ENCODE measurements at regions not wholly inside any gene's neighbourhood (a gene's known extent, or its start where the extent isn't known, plus 50 kb on each side); places are given as distances from the start of the nearest gene placed in this dataset.
A peak's percentile ranks its signal among the peaks of the same experiment; 100 is the strongest.
"Not testable (repeated sequence)": the region's sequence is repeated elsewhere in the genome, so short reads cannot be mapped to it uniquely, and the experiment has no call there.

DNA sequence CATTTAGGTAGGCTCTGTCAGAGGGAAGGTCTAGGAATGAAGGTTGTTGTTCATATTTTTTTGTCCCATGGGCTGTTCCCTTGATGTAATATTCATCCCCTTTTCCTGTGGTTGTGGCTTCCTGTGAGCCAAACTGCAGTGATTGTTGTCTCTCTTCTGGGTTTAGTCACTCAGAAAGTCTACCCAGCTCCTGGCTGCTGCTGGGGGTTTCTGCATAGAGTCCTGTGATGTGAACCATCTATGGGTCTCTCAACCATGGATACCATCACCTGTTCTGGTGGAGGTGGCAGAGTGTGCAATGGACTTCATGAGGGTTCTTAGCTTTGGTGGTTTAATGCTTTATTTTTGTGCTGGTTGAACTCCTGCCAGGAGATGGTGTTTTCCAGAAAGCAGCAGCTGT lies 122.8 kb downstream of the ZC4H2 start:
- peaks cover 25% of the 10 kb centered on the region for H3K9me3 Mint-ChIP-seq
- DNase-seq (no peak), ATAC-seq (no peak)
- H3K27ac Mint-ChIP-seq = peak overlapping the region; percentile 31
- no peak overlapping the region for H3K4me3 Mint-ChIP-seq
- H3K4me1 Mint-ChIP-seq = peaks cover 16% of the 10 kb centered on the region
- no peaks in the 10 kb centered on the region for H3K27me3 Mint-ChIP-seq
- peaks cover 33% of the 10 kb centered on the region for H3K36me3 Mint-ChIP-seq (ENCODE audit: low read depth)

DNA sequence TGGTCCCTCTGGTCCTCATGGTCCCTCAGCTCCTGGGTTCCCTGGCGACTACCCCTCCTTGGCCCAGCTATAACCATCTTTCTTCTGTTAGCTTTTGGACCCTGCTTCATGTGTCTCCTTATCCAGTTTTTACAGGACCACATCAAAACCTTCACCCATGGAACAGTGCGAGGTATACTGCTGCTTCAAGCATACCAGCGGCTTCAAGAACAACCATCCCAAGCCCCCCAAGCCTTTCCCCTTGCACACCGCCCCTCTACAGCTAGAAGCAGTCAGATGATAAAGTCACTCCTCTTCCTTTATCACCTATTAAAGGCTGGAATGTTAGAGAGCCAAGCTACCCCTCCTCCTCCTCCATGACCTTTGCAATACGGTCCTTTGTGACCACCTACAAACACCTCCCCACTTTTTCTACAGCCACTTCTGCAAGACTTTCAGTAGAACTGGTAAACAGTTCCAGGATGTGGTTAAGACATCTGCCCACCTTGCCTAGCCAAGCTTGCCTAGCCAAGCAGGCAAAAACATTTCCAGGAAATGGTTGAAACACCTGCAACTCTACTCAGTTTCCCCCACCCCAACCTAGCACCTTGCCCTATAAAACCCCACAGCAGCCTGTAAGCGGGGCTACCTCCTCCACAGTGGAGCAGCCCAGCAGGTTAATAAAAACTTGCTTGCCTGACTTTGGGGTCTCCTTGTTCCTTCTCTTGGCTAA lies 125.7 kb downstream of the ZC4H2 start:
- peaks cover 14% of the 10 kb centered on the region for H3K4me1 Mint-ChIP-seq
- H3K9me3 Mint-ChIP-seq = peaks cover 19% of the 10 kb centered on the region
- H3K36me3 Mint-ChIP-seq (ENCODE audit: low read depth) = peaks cover 33% of the 10 kb centered on the region
- peak; percentile 61 for ATAC-seq
- peak overlapping the region; percentile 88 for H3K27ac Mint-ChIP-seq
- DNase-seq = peak; percentile 3
- no peak overlapping the region for H3K4me3 Mint-ChIP-seq
- H3K27me3 Mint-ChIP-seq = no peaks in the 10 kb centered on the region

DNA sequence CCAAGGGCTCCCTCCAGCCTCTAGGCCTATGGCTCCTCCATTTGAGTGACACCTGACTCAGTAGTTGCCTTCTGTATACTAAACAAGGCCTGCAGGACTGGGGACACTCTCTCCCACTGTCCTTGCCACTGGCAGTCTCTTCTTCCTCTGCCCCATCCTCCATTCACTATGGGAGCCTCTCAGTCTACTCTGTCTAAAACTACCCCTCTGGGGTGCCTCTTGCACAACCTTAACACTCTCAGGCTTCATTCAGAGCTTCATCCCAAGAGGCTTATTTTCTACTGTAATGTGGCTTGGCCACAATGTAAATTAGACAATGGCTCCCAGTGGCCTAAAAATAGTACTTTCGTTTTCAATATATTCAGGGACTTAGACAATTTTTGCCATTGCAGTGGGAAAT lies 133.0 kb downstream of the ZC4H2 start:
- Mint-ChIP-seq H3K4me3 (no peak overlapping the region), H3K27ac (peak overlapping the region; percentile 65), H3K27me3 (no peaks in the 10 kb centered on the region), H3K9me3 (peaks cover 32% of the 10 kb centered on the region), H3K36me3 (ENCODE audit: low read depth) (peaks cover 16% of the 10 kb centered on the region), H3K4me1 (peaks cover 32% of the 10 kb centered on the region)
- no peak for ATAC-seq
- no peak for DNase-seq

DNA sequence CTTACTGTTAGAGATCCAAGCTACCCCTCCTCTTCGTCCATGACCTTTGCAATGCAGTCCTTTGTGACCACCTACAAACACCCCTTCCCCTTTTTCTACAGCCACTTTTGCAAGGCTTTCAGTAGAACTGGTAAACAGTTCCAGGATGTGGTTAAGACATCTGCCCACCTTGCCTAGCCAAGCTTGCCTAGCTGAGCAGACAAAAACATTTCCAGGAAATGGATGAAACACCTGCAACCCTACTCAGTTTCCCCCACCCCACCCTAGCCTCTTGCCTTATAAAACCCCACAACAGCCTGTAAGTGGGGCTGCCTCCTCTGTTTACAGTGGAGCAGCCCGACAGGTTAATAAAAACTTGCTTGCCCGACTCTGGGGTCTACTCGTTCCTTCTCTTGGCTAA lies 133.8 kb downstream of the ZC4H2 start:
- Mint-ChIP-seq H3K27me3 (no peaks in the 10 kb centered on the region), H3K27ac (peak overlapping the region; percentile 53), H3K36me3 (ENCODE audit: low read depth) (peaks cover 16% of the 10 kb centered on the region), H3K4me1 (peaks cover 32% of the 10 kb centered on the region), H3K9me3 (peaks cover 32% of the 10 kb centered on the region), H3K4me3 (no peak overlapping the region)
- DNase-seq = no peak
- ATAC-seq = peak; percentile 59

DNA sequence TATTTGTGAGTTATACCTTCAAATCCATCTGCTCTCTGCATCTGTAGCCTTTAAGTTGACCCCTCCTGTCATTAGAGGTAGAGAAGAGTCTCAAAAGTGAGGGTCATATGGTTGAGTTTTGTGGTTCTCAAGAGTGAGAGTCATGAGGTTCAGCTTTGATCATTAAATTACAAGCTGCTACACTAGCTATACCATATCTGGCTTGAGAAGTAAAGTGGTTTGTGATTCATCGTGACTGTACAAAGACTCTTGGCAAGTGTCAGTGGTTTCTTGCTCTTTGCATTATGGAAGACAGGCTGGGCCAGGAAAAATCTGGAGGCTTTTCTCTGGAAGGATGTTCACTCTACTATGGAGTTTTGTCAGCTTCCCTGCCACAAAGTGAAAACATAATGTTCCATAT lies 170.6 kb downstream of the ZC4H2 start:
- Mint-ChIP-seq H3K27me3 (no peaks in the 10 kb centered on the region), H3K36me3 (ENCODE audit: low read depth) (no peaks in the 10 kb centered on the region), H3K4me3 (no peak overlapping the region), H3K27ac (no peak overlapping the region), H3K4me1 (no peaks in the 10 kb centered on the region), H3K9me3 (peaks cover 29% of the 10 kb centered on the region)
- ATAC-seq = no peak
- no peak for DNase-seq

DNA sequence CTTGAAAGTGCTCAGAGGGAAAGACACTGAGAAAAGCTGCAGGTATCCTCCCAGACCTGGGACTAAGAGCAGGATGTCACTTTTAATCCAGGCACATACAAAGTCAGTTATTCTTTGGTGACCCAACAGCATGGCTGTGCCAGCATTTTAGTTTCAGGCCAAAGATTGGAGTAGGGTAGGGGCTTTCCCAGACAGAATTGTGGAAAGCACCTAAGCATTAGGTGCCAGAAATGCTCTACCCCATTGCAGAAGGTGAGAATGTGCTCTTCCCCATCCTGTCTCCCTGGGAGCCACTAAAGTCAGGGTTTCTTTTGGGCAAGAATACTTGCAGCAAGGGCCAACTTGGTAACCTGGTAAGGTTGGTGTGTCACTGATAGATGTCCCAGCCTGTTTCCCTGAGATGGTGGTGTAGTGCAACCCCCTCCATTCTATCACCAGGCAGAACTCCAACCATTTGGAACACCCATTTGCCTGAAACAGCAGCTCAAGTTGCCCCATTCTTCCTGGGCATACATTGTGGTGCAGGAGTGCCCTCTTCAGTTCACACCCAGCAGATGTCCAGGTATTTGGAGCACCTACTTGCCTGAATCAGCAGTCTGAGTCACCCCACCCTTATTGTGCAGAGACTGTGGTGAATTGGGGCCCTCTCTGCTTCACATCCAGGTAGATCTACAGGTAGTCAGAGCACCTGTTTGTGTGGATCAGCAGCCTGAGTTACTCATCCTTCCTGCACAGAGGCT lies 183.5 kb downstream of the ZC4H2 start:
- Mint-ChIP-seq H3K4me1 (no peaks in the 10 kb centered on the region), H3K27me3 (no peaks in the 10 kb centered on the region), H3K4me3 (no peak overlapping the region), H3K9me3 (peaks cover 36% of the 10 kb centered on the region), H3K36me3 (ENCODE audit: low read depth) (no peaks in the 10 kb centered on the region), H3K27ac (no peak overlapping the region)
- ATAC-seq (no peak), DNase-seq (no peak)

DNA sequence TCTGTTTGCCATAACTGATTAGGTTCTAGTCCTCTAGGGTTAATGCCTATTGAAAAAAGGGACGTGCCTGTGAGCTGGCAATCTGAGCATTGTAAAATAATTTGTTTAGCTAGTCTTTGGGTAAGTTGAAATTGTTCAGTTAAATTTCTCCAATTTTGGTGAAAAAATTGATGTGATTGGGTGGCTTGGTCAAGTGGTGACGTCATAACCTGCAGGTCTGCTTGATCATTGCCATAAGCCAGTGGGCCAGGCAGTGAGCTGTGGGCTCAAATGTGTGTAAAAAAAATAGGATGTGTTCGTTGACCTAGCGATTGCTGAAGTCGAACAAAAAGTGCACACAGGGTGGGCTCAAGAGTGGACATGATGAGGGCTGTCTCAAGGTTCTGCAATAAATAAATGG lies 193.3 kb downstream of the ZC4H2 start:
- no peaks in the 10 kb centered on the region for H3K27me3 Mint-ChIP-seq
- no peak for ATAC-seq
- no peak for DNase-seq
- H3K9me3 Mint-ChIP-seq = peaks cover 10% of the 10 kb centered on the region
- no peak overlapping the region for H3K27ac Mint-ChIP-seq
- no peaks in the 10 kb centered on the region for H3K36me3 Mint-ChIP-seq (ENCODE audit: low read depth)
- H3K4me3 Mint-ChIP-seq = no peak overlapping the region
- H3K4me1 Mint-ChIP-seq = no peaks in the 10 kb centered on the region

DNA sequence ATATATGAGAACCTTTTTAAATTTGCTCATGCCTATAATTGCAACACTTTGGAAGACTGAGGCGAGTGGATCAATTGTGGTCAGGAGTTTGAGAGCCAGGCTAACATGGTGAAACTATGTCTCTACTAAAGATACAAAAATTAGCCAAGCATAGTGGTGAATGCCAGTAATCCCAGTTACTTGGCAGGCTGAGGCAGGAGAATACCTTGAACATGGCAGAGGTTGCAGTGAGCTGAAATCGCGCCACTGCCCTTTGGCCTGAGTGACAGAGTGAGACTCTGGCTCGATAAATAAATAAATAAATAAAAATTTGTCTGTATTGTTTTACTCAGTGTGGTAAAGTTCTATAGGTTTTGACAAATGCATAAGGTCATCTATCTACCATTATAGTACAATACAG lies 218.2 kb downstream of the ZC4H2 start:
- ATAC-seq (no peak), DNase-seq (no peak)
- no peaks in the 10 kb centered on the region for H3K27me3 Mint-ChIP-seq
- H3K4me3 Mint-ChIP-seq = no peak overlapping the region
- H3K36me3 Mint-ChIP-seq (ENCODE audit: low read depth) = no peaks in the 10 kb centered on the region
- H3K4me1 Mint-ChIP-seq = peaks cover 4% of the 10 kb centered on the region
- no peak overlapping the region for H3K27ac Mint-ChIP-seq
- H3K9me3 Mint-ChIP-seq = peaks cover 7% of the 10 kb centered on the region

DNA sequence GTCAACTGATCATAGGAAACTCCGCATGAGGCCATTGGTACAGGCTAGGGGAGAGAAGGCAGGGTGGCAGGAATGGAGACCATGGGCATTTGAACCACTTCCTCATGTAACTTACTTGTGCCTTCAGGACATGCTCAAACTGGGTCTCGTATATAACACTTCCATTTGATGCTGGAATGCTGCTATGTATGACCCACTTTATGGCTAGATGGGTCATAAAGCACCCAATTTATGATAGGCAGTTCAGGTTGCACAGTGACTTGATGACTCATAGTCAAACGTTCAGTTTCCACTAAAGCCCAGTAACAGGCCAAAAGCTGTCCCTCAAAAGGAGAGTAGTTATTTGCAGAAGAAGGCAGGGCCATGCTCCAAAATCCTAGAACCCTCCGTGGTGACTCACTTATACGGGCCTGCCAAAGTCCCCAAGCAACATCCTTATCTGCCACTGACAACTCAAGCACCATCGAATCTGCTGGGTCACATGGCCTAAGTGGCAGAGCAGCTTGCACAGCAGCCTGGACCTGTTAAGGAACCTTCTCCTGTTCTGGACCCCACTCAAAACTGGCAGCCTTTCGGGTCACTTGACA lies 236.4 kb downstream of the ZC4H2 start:
- Mint-ChIP-seq H3K27me3 (no peaks in the 10 kb centered on the region), H3K36me3 (ENCODE audit: low read depth) (no peaks in the 10 kb centered on the region), H3K4me3 (no peak overlapping the region), H3K27ac (no peak overlapping the region), H3K9me3 (peaks cover 8% of the 10 kb centered on the region), H3K4me1 (no peaks in the 10 kb centered on the region)
- no peak for DNase-seq
- no peak for ATAC-seq

DNA sequence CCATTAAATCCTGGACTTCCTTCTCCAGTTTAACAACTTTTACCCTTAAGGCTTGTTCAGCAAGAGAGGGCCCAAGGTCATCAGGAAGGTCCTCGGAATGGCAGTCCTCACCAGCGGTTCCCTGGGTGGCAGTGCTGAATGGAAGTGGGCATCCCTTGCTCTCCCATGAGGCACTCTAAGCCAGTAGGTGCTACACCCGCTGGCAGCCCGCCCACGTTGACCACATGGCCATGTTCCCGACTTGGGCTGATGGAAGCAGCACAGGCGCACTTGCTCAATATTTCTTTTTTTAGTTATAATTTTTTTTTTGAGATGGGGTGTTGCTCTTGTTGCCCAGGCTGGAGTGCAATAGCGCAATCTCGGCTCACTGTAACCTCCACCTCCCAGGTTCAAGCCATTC lies 277.9 kb downstream of the ZC4H2 start:
- ATAC-seq (no peak), DNase-seq (no peak)
- Mint-ChIP-seq H3K4me1 (no peaks in the 10 kb centered on the region), H3K4me3 (no peak overlapping the region), H3K9me3 (peaks cover 6% of the 10 kb centered on the region), H3K36me3 (ENCODE audit: low read depth) (no peaks in the 10 kb centered on the region), H3K27ac (no peak overlapping the region), H3K27me3 (no peaks in the 10 kb centered on the region)

DNA sequence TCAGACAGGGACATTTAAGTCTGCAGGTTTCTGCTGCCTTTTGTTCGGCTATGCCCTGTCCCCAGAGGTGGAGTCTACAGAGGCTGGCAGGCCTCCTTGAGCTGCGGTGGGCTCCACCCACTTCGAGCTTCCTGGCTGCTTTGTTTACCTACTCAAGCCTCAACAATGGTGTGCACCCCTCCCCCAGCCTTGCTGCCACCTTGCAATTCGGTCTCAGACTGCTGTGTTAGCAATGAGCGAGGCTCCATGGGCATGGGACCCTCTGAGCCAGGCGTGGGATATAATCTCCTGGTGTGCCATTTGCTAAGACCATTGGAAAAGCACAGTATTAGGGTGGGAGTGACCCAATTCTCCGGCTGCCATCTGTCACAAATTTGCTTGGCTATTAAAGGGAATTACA lies 280.9 kb downstream of the ZC4H2 start:
- not testable (repeated sequence) for H3K4me3 Mint-ChIP-seq; ATAC-seq; H3K27me3 Mint-ChIP-seq; H3K9me3 Mint-ChIP-seq; H3K4me1 Mint-ChIP-seq; H3K27ac Mint-ChIP-seq; DNase-seq; H3K36me3 Mint-ChIP-seq (ENCODE audit: low read depth)

DNA sequence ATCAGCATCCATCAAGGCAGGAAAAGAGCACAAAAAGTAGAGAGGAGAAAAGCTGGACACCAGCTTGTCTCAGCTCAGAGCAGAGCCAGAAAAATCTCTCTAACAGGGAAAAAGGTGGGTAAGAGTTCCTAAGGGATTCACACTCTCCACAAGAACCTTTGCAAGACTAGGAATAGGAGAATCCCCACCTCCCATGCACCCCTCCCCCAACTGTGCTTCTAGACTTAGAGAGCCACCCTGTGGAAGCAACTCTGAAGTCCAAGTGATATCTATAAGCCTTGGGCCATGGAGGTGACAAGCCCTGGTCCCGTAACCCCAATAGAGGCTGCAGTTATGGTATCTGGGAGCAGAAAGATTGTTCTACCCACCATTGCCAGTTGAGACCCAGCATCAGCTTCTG lies 267.6 kb upstream of the MTMR8 start:
- Mint-ChIP-seq H3K4me1 (no peaks in the 10 kb centered on the region), H3K27ac (no peak overlapping the region), H3K36me3 (ENCODE audit: low read depth) (peaks cover 5% of the 10 kb centered on the region), H3K4me3 (no peak overlapping the region), H3K9me3 (peaks cover 20% of the 10 kb centered on the region), H3K27me3 (no peaks in the 10 kb centered on the region)
- DNase-seq (no peak), ATAC-seq (no peak)

DNA sequence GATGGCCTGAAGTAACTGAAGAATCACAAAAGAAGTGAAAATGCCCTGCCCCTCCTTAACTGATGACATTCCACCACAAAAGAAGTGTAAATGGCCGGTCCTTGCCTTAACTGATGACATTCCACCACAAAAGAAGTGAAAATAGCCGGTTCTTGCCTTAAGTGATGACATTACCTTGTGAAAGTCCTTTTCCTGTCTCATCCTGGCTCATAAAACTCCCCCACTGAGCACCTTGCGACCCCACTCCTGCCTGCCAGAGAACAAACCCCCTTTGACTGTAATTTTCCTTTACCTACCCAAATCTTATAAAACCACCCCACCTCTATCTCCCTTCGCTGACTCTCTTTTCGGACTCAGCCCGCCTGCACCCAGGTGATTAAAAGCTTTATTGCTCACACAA lies 262.0 kb upstream of the MTMR8 start:
- DNase-seq; H3K4me1 Mint-ChIP-seq; H3K4me3 Mint-ChIP-seq; H3K27me3 Mint-ChIP-seq; H3K36me3 Mint-ChIP-seq (ENCODE audit: low read depth); ATAC-seq; H3K27ac Mint-ChIP-seq: not testable (repeated sequence)
- H3K9me3 Mint-ChIP-seq = peaks cover 19% of the 10 kb centered on the region

DNA sequence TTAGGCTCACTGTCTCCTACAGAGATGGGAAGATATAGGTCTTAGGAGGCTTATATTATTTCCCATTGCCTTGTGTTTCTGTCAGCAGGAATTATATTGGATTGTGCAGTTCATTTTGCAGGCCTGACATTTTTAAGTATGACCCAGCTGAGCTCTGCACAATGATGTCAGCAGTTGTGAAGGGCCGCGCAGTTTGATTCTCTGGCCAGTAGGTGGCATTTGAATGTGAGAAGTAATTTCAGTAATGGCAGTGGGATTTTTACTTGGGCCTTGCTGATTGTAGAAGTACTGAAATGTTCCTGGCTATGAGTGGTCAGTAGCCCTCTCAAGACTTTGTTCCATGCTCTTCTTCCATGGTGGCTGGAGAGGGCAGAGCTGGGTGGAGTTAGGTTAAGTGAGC lies 247.2 kb upstream of the MTMR8 start:
- Mint-ChIP-seq H3K9me3 (peaks cover 7% of the 10 kb centered on the region), H3K4me3 (no peak overlapping the region), H3K4me1 (no peaks in the 10 kb centered on the region), H3K36me3 (ENCODE audit: low read depth) (no peaks in the 10 kb centered on the region), H3K27ac (no peak overlapping the region), H3K27me3 (no peaks in the 10 kb centered on the region)
- ATAC-seq (no peak), DNase-seq (peak; percentile 3)

All from activated naive CD8-positive, alpha-beta T cell treated with anti-CD3 and anti-CD28 coated beads, Interleukin-2, amount 50 U/mL, for 24 hours (primary cell).